HAP-1 (cell line): ENCODE measurements at regions not wholly inside any gene's neighbourhood (a gene's known extent, or its start where the extent isn't known, plus 50 kb on each side); places are given as distances from the start of the nearest gene placed in this dataset.
"Not testable (repeated sequence)": the region's sequence is repeated elsewhere in the genome, so short reads cannot be mapped to it uniquely, and the experiment has no call there.

ENCODE experiments used
- DNase-seq, 2 experiments: peaks; one replicate each; pipeline ENCODE4 v3.0.0-alpha.2; 2016 to 2020; ENCODE audit warnings: low spot score in 2 of 2
- H3K27me3 ChIP-seq: fragments of 250-450 bp; sonication (Bioruptor Pico); 2 replicates; pipeline ENCODE4 v1.5.1; 2020; ENCODE audit warnings: low read depth, mild to moderate bottlenecking, moderate library complexity
- H3K36me3 ChIP-seq: fragments of 250-450 bp; sonication (Bioruptor Pico); replicated peaks from 2 replicates; pipeline ENCODE4 v1.5.1; 2020; ENCODE audit warnings: mild to moderate bottlenecking
- H3K4me1 ChIP-seq: fragments of 250-450 bp; sonication (Bioruptor Pico); 2 replicates; pipeline ENCODE4 v1.5.1; 2020; ENCODE audit warnings: mild to moderate bottlenecking
- H3K4me3 ChIP-seq: fragments of 250-450 bp; sonication (Bioruptor Pico); 2 replicates; pipeline ENCODE4 v1.5.1; 2020; ENCODE audit warnings: mild to moderate bottlenecking, moderate library complexity
- H3K9me3 ChIP-seq: fragments of 250-450 bp; sonication (Bioruptor Pico); 2 replicates; pipeline ENCODE4 v1.5.1; 2020; ENCODE audit warnings: mild to moderate bottlenecking, moderate library complexity
- in situ Hi-C: fragments of 300-500 bp; cut with MboI; formaldehyde crosslinking; loops from 3 replicates; pipeline ENCODE4 v1.14.3; 2020; ENCODE audit warnings: low sequenced_read_pairs, inconsistent platforms, mixed read lengths

GRCh38 chr7:112540839-112541577 lies 60.2 kb downstream of the LSMEM1 start:
- H3K4me3 ChIP-seq = no peak overlapping the region
- no peaks in the 10 kb centered on the region for H3K4me1 ChIP-seq
- H3K36me3 ChIP-seq = no peaks in the 10 kb centered on the region
- no peaks in the 10 kb centered on the region for H3K9me3 ChIP-seq
- in situ Hi-C loops = loop anchor here (25.0 kb wide), 1 partner anchor 346 kb away; no protein-coding TSS in a partner anchor
- no peaks in the 10 kb centered on the region; the same call in 1 of the 2 replicates for H3K27me3 ChIP-seq
- no peak for DNase-seq

- in situ Hi-C loops = loop anchor here (25.0 kb wide), 1 partner anchor 340 kb away; no protein-coding TSS in a partner anchor
- no peaks in the 10 kb centered on the region for H3K36me3 ChIP-seq
- peak in 1 of 2 experiments; percentile 47 for DNase-seq
- no peaks in the 10 kb centered on the region; the same call in 1 of the 2 replicates for H3K27me3 ChIP-seq
- no peaks in the 10 kb centered on the region for H3K9me3 ChIP-seq
- H3K4me3 ChIP-seq = no peak overlapping the region
- no peaks in the 10 kb centered on the region for H3K4me1 ChIP-seq
Measured at GRCh38 chr7:112546723-112547513, 66.1 kb downstream of the LSMEM1 start.

- no peaks in the 10 kb centered on the region for H3K36me3 ChIP-seq
- in situ Hi-C loops = loop anchor here (25.0 kb wide), 1 partner anchor 339 kb away; no protein-coding TSS in a partner anchor
- H3K4me3 ChIP-seq = no peak overlapping the region
- H3K27me3 ChIP-seq = no peaks in the 10 kb centered on the region; the same call in 1 of the 2 replicates
- H3K4me1 ChIP-seq = no peaks in the 10 kb centered on the region
- no peaks in the 10 kb centered on the region for H3K9me3 ChIP-seq
- DNase-seq = no peak
Measured at GRCh38 chr7:112547916-112548315, 67.1 kb downstream of the LSMEM1 start.

- DNase-seq = peak; percentile 57 to 63
- in situ Hi-C loops = no loop called here
Measured at GRCh38 chr7:112550468-112551060, 69.8 kb downstream of the LSMEM1 start.

GRCh38 chr7:112551521-112551920 lies 70.7 kb downstream of the LSMEM1 start:
- DNase-seq, H3K27me3 ChIP-seq, H3K9me3 ChIP-seq, in situ Hi-C loops, H3K4me3 ChIP-seq, H3K36me3 ChIP-seq, H3K4me1 ChIP-seq: not testable (repeated sequence)

More at GRCh38 chr7:112550468-112551060, 69.8 kb downstream of the LSMEM1 start:
- H3K36me3 ChIP-seq = no peaks in the 10 kb centered on the region
- no peaks in the 10 kb centered on the region for H3K9me3 ChIP-seq
- H3K27me3 ChIP-seq = no peaks in the 10 kb centered on the region; the same call in 1 of the 2 replicates
- no peak overlapping the region for H3K4me3 ChIP-seq
- H3K4me1 ChIP-seq = no peaks in the 10 kb centered on the region

- Histone ChIP-seq H3K36me3 (no peaks in the 10 kb centered on the region), H3K27me3 (no peaks in the 10 kb centered on the region), H3K4me1 (no peaks in the 10 kb centered on the region), H3K9me3 (no peaks in the 10 kb centered on the region), H3K4me3 (no peak overlapping the region)
- DNase-seq = no peak
- in situ Hi-C loops = no loop called here
Measured at GRCh38 chr7:112554591-112554990, 73.8 kb downstream of the LSMEM1 start.

GRCh38 chr7:112556633-112557032 lies 75.8 kb downstream of the LSMEM1 start:
- no peak overlapping the region for H3K4me3 ChIP-seq
- no peaks in the 10 kb centered on the region for H3K36me3 ChIP-seq
- H3K4me1 ChIP-seq = no peaks in the 10 kb centered on the region
- H3K27me3 ChIP-seq = no peaks in the 10 kb centered on the region
- H3K9me3 ChIP-seq = no peaks in the 10 kb centered on the region
- in situ Hi-C loops = no loop called here
- DNase-seq = no peak

- Histone ChIP-seq H3K4me3 (no peak overlapping the region), H3K4me1 (no peaks in the 10 kb centered on the region; the same call in 1 of the 2 replicates), H3K27me3 (no peaks in the 10 kb centered on the region), H3K36me3 (no peaks in the 10 kb centered on the region), H3K9me3 (no peaks in the 10 kb centered on the region)
- no peak for DNase-seq
- in situ Hi-C loops = no loop called here
Measured at GRCh38 chr7:112566442-112567324, 85.9 kb downstream of the LSMEM1 start.

GRCh38 chr7:112567388-112567787 lies 86.6 kb downstream of the LSMEM1 start:
- no peaks in the 10 kb centered on the region for H3K9me3 ChIP-seq
- H3K36me3 ChIP-seq = no peaks in the 10 kb centered on the region
- in situ Hi-C loops = no loop called here
- no peaks in the 10 kb centered on the region for H3K27me3 ChIP-seq
- no peak for DNase-seq
- H3K4me3 ChIP-seq = no peak overlapping the region
- H3K4me1 ChIP-seq = no peaks in the 10 kb centered on the region; the same call in 1 of the 2 replicates

GRCh38 chr7:112571852-112572607 lies 91.2 kb downstream of the LSMEM1 start:
- Histone ChIP-seq H3K4me3 (no peak overlapping the region), H3K9me3 (no peaks in the 10 kb centered on the region), H3K36me3 (no peaks in the 10 kb centered on the region), H3K4me1 (no peaks in the 10 kb centered on the region; the same call in 1 of the 2 replicates), H3K27me3 (no peaks in the 10 kb centered on the region)
- DNase-seq = no peak
- in situ Hi-C loops = no loop called here

- no peaks in the 10 kb centered on the region for H3K36me3 ChIP-seq
- in situ Hi-C loops = no loop called here
- H3K27me3 ChIP-seq = no peaks in the 10 kb centered on the region
- no peak for DNase-seq
- no peak overlapping the region for H3K4me3 ChIP-seq
- H3K9me3 ChIP-seq = no peaks in the 10 kb centered on the region
- H3K4me1 ChIP-seq = no peaks in the 10 kb centered on the region
Measured at GRCh38 chr7:112572669-112573301, 92.0 kb downstream of the LSMEM1 start.

GRCh38 chr7:112573302-112574039 lies 92.7 kb downstream of the LSMEM1 start:
- Histone ChIP-seq H3K36me3 (no peaks in the 10 kb centered on the region), H3K27me3 (no peaks in the 10 kb centered on the region), H3K4me3 (no peak overlapping the region), H3K4me1 (no peaks in the 10 kb centered on the region), H3K9me3 (no peaks in the 10 kb centered on the region)
- in situ Hi-C loops = no loop called here
- no peak for DNase-seq
